DOHH2 (cell line): ENCODE measurements at regions not wholly inside any gene's neighbourhood (a gene's known extent, or its start where the extent isn't known, plus 50 kb on each side); places are given as distances from the start of the nearest gene placed in this dataset.
"Not testable (repeated sequence)": the region's sequence is repeated elsewhere in the genome, so short reads cannot be mapped to it uniquely, and the experiment has no call there.

Experiments used
- H3F3A ChIP-seq: fragments of 200-600 bp; sonication (generic), shearing (Covaris generic); 2 replicates; pipeline ENCODE4 v1.6.0; 2016; ENCODE audit warnings: antibody characterized with exemption, mild to moderate bottlenecking; ENCODE audit not compliant: control insufficient read depth, insufficient read depth
- H3K27ac ChIP-seq: fragments of 200-600 bp; sonication (generic); 2 replicates; pipeline ENCODE4 v1.5.1; 2014; ENCODE audit warnings: low read depth, mild to moderate bottlenecking, low read length, moderate library complexity
- H3K27me3 ChIP-seq: fragments of 200-600 bp; sonication (generic); 2 replicates; pipeline ENCODE4 v1.6.1; 2014; ENCODE audit warnings: mild to moderate bottlenecking, low read length, mixed read lengths; ENCODE audit not compliant: control insufficient read depth
- H3K36me3 ChIP-seq: fragments of 200-600 bp; sonication (generic); 2 replicates; pipeline ENCODE4 v1.6.1; 2014; ENCODE audit warnings: mild to moderate bottlenecking, low read length, moderate library complexity, mixed read lengths; ENCODE audit not compliant: control insufficient read depth
- H3K4me1 ChIP-seq: fragments of 200-600 bp; sonication (generic); 2 replicates; pipeline ENCODE4 v1.6.1; 2014; ENCODE audit warnings: mild to moderate bottlenecking, low read length, mixed read lengths; ENCODE audit not compliant: control insufficient read depth
- H3K4me2 ChIP-seq: fragments of 200-600 bp; sonication (generic); 2 replicates; pipeline ENCODE4 v1.6.0; 2014; ENCODE audit warnings: mild to moderate bottlenecking, low read length, moderate library complexity
- H3K4me3 ChIP-seq: fragments of 200-600 bp; sonication (generic); 2 replicates; pipeline ENCODE4 v1.5.1; 2014; ENCODE audit warnings: mild to moderate bottlenecking, low read length, mixed read lengths
- H3K79me2 ChIP-seq: fragments of 200-600 bp; sonication (generic); 2 replicates; pipeline ENCODE4 v1.6.1; 2014; ENCODE audit warnings: mild to moderate bottlenecking, low read length, mixed read lengths; ENCODE audit not compliant: control insufficient read depth
- H3K9me2 ChIP-seq: fragments of 200-600 bp; sonication (generic); replicated peaks from 2 replicates; pipeline ENCODE4 v1.6.1; 2014; ENCODE audit warnings: mild to moderate bottlenecking, low read length, mixed read lengths; ENCODE audit not compliant: control insufficient read depth
- H3K9me3 ChIP-seq: fragments of 200-600 bp; sonication (generic); 2 replicates; pipeline ENCODE4 v1.6.1; 2014; ENCODE audit warnings: antibody characterized with exemption, low read length, mixed read lengths; ENCODE audit not compliant: control insufficient read depth, insufficient read depth
- H4K20me1 ChIP-seq: fragments of 200-600 bp; sonication (generic); 2 replicates; pipeline ENCODE4 v1.6.0; 2014; ENCODE audit warnings: low read depth, mild to moderate bottlenecking, antibody characterized with exemption, low read length, moderate library complexity; ENCODE audit not compliant: control insufficient read depth, insufficient read depth
- CTCF ChIP-seq: fragments of 200-600 bp; sonication (generic); IDR thresholded peaks from one replicate; pipeline ENCODE4 v1.5.1; 2014; ENCODE audit warnings: antibody characterized with exemption, mild to moderate bottlenecking, low read depth, low read length; ENCODE audit not compliant: poor library complexity, severe bottlenecking
- EZH2phosphoT487 ChIP-seq: fragments of 200-600 bp; sonication (generic); IDR thresholded peaks from 2 replicates; pipeline ENCODE4 v1.6.1; 2017; ENCODE audit warnings: borderline replicate concordance, mild to moderate bottlenecking, antibody characterized with exemption, low read length, moderate library complexity, mixed read lengths

DNA sequence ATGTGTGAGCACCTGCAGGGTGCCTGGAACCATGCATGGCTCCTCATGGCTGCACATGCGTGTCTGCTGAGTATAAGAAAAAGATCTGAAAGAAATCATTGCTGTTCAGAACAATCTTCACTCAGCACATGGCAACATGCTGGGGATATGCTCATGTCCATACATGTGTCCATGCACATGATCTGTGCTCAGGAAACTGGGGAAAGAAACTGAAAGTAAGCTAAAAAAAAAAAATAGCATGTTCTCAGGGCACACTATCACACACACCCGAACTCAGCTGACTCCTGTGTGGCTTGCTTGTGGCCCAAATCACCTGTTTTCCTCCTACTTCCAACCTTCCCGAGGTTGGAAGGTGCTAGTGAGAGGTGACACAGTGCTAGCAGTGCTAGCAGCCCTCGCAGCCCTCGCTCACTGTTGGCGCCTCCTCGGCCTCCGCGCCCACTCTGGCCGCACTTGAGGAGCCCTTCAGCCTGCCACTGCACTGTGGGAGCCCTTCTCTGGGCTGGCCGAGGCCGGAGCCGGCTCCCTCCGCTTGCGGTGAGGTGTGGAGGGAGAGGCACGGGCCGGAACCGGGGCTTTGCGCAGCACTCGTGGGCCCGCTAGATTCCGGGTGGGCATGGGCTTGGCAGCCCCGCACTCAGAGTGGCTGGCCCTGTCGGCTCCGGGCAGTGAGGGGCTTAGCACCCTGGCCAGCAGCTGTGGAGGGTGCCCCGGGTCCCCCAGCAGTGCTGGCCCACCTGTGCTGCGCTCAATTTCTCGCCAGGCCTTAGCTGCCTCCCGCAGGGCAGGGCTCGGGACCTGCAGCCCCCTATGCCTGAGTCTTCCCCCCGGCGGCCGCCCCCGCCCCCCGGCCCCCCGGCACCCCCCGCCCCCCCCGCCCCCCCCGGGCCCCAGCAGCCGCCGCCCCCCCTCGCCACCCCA, 76.0 kb downstream of the GADD45G start:
- Histone ChIP-seq H3K4me3 (no peak overlapping the region), H3K79me2 (no peaks in the 10 kb centered on the region), H3F3A (no peaks in the 10 kb centered on the region), H4K20me1 (no peaks in the 10 kb centered on the region), H3K9me3 (no peaks in the 10 kb centered on the region), H3K9me2 (no peaks in the 10 kb centered on the region), H3K36me3 (no peaks in the 10 kb centered on the region), H3K4me1 (no peaks in the 10 kb centered on the region), H3K27me3 (no peaks in the 10 kb centered on the region), H3K27ac (no peak overlapping the region), H3K4me2 (no peak overlapping the region)
- TF ChIP-seq EZH2phosphoT487, result no peak
- TF ChIP-seq CTCF, result no peak

GRCh38 chr9:89681468-89681859, 76.7 kb downstream of the GADD45G start:
- not testable (repeated sequence) for H3K79me2 ChIP-seq, H3K36me3 ChIP-seq, H3K9me3 ChIP-seq, H3K4me2 ChIP-seq, H3K9me2 ChIP-seq, H3F3A ChIP-seq, H3K27me3 ChIP-seq, H4K20me1 ChIP-seq, H3K4me3 ChIP-seq, H3K4me1 ChIP-seq, H3K27ac ChIP-seq

DNA sequence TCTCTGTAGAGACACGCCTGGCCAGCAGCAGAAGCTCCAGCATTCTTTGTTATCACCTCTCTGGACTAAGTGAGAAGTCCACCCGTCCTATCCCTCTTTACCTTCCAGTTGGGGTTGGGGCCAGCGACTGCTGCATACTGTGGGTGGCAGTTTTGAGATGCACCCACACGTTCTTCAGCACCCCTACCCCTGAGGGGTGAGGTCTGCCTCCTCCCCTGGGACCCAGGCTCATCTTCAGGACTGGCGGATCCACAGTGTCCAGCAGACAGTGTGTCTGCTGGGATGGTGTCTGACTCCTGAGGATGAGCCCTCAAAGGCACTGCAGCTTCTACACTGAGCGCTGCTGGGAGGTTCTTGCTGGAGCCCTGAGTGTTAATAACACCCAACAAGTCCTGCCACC, 78.8 kb downstream of the GADD45G start:
- H4K20me1 ChIP-seq, result no peaks in the 10 kb centered on the region
- H3K79me2 ChIP-seq, result no peaks in the 10 kb centered on the region
- no peaks in the 10 kb centered on the region for H3K27me3 ChIP-seq
- H3K36me3 ChIP-seq, result no peaks in the 10 kb centered on the region
- H3K4me2 ChIP-seq, result no peak overlapping the region
- no peaks in the 10 kb centered on the region for H3K9me3 ChIP-seq
- no peak overlapping the region for H3K27ac ChIP-seq
- no peak for TF ChIP-seq EZH2phosphoT487
- TF ChIP-seq CTCF, result no peak
- no peaks in the 10 kb centered on the region for H3K9me2 ChIP-seq
- H3K4me3 ChIP-seq, result no peak overlapping the region
- H3K4me1 ChIP-seq, result no peaks in the 10 kb centered on the region
- H3F3A ChIP-seq, result no peaks in the 10 kb centered on the region

DNA sequence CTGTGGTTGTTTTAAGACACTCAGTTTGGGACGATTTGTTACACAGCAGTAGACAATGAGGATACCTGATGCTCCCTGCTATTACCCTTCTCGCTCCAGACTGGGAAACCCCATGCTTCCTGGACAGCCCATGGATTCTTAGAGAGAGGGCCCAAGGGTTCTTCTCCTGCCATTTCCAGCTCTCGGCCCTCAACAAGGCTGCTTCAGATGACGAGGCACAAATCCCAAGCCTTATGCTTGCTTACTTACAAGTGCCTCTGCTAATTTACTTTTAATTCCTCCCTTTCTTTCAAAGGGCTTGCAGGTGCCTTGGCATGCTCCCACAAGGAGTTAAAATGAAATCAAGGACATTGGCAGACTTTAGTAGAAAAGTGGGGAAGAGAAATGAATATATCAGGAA, 79.4 kb downstream of the GADD45G start:
- Histone ChIP-seq H3F3A (no peaks in the 10 kb centered on the region), H3K79me2 (no peaks in the 10 kb centered on the region), H3K4me1 (no peaks in the 10 kb centered on the region), H3K9me2 (no peaks in the 10 kb centered on the region), H3K27me3 (no peaks in the 10 kb centered on the region), H3K4me3 (no peak overlapping the region), H3K36me3 (no peaks in the 10 kb centered on the region), H3K4me2 (no peak overlapping the region), H3K27ac (no peak overlapping the region), H3K9me3 (no peaks in the 10 kb centered on the region), H4K20me1 (no peaks in the 10 kb centered on the region)
- TF ChIP-seq CTCF, result no peak
- no peak for TF ChIP-seq EZH2phosphoT487
